ENCODE measurements at regions not wholly inside any gene's neighbourhood (a gene's known extent, or its start where the extent isn't known, plus 50 kb on each side); places are given as distances from the start of the nearest gene placed in this dataset.

DNA sequence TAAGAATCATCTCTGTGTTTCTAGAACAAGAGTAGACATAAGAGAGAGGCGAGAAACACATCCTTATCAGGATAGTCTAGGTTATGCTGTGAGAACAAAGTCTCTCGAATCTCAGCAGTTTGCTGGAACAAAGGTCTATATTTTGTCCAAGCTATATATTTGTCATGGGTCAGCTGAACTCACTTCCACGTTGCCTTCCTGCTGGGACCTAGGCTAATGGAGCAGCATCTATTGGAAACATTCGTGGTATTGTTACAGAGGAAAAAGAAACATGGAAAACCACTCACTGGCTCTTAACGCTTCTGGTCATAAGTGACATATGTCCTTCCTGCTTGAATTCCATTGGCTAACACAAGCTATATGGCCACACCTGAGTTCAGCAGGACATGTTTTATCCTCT is 112.6 kb upstream of the DYRK2 start:
- TF ChIP-seq NR3C1 (CRISPR knock-in tag; IDR thresholded peaks at IDR 0.05) = no peak
- TF ChIP-seq, protein P1, sequence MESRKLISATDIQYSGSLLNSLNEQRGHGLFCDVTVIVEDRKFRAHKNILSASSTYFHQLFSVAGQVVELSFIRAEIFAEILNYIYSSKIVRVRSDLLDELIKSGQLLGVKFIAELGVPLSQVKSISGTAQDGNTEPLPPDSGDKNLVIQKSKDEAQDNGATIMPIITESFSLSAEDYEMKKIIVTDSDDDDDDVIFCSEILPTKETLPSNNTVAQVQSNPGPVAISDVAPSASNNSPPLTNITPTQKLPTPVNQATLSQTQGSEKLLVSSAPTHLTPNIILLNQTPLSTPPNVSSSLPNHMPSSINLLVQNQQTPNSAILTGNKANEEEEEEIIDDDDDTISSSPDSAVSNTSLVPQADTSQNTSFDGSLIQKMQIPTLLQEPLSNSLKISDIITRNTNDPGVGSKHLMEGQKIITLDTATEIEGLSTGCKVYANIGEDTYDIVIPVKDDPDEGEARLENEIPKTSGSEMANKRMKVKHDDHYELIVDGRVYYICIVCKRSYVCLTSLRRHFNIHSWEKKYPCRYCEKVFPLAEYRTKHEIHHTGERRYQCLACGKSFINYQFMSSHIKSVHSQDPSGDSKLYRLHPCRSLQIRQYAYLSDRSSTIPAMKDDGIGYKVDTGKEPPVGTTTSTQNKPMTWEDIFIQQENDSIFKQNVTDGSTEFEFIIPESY (CRISPR knock-in tag; IDR thresholded peaks at IDR 0.05) = no peak
- no peak for TF ChIP-seq RBM25 (IDR thresholded peaks at IDR 0.05; ENCODE audit: low read depth, low read length, severe bottlenecking)
- TF ChIP-seq, protein P2, sequence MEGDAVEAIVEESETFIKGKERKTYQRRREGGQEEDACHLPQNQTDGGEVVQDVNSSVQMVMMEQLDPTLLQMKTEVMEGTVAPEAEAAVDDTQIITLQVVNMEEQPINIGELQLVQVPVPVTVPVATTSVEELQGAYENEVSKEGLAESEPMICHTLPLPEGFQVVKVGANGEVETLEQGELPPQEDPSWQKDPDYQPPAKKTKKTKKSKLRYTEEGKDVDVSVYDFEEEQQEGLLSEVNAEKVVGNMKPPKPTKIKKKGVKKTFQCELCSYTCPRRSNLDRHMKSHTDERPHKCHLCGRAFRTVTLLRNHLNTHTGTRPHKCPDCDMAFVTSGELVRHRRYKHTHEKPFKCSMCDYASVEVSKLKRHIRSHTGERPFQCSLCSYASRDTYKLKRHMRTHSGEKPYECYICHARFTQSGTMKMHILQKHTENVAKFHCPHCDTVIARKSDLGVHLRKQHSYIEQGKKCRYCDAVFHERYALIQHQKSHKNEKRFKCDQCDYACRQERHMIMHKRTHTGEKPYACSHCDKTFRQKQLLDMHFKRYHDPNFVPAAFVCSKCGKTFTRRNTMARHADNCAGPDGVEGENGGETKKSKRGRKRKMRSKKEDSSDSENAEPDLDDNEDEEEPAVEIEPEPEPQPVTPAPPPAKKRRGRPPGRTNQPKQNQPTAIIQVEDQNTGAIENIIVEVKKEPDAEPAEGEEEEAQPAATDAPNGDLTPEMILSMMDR (IDR thresholded peaks at IDR 0.05 in 2 of 3, conservative IDR thresholded peaks at IDR 0.05 in 1 of 3; ENCODE audit: insufficient read depth in 2 of 3, low read depth in 1 of 3, low read length in 3 of 3) = no peak
- no peak for TF ChIP-seq ZBED1 (IDR thresholded peaks at IDR 0.05)
- TF ChIP-seq, protein P3, sequence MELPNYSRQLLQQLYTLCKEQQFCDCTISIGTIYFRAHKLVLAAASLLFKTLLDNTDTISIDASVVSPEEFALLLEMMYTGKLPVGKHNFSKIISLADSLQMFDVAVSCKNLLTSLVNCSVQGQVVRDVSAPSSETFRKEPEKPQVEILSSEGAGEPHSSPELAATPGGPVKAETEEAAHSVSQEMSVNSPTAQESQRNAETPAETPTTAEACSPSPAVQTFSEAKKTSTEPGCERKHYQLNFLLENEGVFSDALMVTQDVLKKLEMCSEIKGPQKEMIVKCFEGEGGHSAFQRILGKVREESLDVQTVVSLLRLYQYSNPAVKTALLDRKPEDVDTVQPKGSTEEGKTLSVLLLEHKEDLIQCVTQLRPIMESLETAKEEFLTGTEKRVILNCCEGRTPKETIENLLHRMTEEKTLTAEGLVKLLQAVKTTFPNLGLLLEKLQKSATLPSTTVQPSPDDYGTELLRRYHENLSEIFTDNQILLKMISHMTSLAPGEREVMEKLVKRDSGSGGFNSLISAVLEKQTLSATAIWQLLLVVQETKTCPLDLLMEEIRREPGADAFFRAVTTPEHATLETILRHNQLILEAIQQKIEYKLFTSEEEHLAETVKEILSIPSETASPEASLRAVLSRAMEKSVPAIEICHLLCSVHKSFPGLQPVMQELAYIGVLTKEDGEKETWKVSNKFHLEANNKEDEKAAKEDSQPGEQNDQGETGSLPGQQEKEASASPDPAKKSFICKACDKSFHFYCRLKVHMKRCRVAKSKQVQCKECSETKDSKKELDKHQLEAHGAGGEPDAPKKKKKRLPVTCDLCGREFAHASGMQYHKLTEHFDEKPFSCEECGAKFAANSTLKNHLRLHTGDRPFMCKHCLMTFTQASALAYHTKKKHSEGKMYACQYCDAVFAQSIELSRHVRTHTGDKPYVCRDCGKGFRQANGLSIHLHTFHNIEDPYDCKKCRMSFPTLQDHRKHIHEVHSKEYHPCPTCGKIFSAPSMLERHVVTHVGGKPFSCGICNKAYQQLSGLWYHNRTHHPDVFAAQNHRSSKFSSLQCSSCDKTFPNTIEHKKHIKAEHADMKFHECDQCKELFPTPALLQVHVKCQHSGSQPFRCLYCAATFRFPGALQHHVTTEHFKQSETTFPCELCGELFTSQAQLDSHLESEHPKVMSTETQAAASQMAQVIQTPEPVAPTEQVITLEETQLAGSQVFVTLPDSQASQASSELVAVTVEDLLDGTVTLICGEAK (IDR thresholded peaks at IDR 0.05) = no peak
- TF ChIP-seq, protein P3 (CRISPR knock-in tag; IDR thresholded peaks at IDR 0.05) = no peak

All from K562 (cell line).